ENCODE measurements at regions not wholly inside any gene's neighbourhood (a gene's known extent, or its start where the extent isn't known, plus 50 kb on each side); places are given as distances from the start of the nearest gene placed in this dataset.

DNA sequence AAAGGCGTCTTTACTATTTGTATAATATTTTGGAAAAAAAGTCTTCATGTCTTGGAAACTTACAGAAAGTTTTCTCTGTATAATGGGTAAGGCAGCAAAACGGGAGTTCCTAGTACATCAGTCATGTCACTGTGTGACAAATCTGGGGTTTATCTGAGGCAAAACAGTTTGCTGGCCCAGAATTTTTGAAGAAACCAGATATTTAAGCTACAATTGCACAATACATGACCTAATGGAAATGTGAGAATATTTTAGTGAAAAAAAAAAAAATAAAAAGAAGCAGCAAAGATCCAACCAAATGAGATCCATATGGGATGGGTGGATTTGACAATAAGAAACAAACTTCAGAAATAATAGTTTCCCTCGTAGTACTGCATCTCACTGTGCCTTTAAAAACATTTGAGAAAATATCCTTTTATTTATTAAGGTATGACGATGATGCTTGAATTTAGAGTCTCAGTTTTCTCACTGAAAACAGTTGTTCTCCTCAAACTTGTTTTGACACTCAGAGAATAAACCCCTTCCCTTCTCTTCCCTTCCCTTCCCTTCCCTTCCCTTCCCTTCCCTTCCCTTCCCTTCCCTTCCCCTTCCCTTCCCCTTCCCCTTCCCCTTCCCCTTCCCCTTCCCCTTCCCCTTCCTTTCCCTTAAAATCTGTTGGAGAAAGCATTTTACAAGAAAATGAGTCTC lies 180.5 kb upstream of the TUT7 start:
- no peak overlapping the region for H3K4me3 ChIP-seq (ENCODE audit: low read depth, low read length)
- no peak for DNase-seq (ENCODE audit: low read depth)
- TF ChIP-seq, protein P1, sequence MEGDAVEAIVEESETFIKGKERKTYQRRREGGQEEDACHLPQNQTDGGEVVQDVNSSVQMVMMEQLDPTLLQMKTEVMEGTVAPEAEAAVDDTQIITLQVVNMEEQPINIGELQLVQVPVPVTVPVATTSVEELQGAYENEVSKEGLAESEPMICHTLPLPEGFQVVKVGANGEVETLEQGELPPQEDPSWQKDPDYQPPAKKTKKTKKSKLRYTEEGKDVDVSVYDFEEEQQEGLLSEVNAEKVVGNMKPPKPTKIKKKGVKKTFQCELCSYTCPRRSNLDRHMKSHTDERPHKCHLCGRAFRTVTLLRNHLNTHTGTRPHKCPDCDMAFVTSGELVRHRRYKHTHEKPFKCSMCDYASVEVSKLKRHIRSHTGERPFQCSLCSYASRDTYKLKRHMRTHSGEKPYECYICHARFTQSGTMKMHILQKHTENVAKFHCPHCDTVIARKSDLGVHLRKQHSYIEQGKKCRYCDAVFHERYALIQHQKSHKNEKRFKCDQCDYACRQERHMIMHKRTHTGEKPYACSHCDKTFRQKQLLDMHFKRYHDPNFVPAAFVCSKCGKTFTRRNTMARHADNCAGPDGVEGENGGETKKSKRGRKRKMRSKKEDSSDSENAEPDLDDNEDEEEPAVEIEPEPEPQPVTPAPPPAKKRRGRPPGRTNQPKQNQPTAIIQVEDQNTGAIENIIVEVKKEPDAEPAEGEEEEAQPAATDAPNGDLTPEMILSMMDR (IDR thresholded peaks at IDR 0.05; ENCODE audit: low read depth, low read length, missing control alignments) = no peak

DNA sequence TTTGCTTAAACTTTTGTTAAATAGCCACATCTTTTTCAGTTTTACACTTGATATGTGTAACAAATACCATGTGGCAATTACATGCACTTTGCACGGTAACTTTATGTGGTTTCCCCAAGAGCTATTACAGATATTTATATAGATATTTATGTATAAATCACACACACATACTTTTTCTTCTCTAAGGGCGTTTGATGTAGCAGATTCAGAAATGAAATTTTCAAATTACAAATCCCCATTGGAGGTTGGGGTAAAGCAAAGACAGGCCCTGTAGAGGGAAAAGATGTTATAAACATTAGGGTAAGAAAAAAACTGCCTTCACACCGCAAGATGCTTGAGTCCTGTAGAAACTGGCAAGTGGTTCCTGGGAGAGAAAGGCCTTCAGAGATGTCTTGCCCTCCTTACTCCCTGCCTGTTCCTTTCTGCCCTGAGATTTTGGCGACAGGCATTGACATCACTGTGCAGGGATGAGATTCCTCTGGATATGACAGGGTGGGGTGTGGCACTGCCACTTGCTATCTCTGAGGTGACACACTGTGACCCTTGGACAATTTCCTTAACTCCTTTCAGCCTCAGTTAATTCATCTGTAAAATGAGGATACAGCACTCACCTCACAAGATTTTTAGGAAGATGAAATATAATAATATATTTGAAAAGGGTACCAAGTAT lies 177.9 kb upstream of the TUT7 start:
- no peak for DNase-seq (ENCODE audit: low read depth)
- H3K4me3 ChIP-seq (ENCODE audit: low read depth, low read length) = no peak overlapping the region
- TF ChIP-seq, protein P1 (IDR thresholded peaks at IDR 0.05; ENCODE audit: low read depth, low read length, missing control alignments) = no peak

DNA sequence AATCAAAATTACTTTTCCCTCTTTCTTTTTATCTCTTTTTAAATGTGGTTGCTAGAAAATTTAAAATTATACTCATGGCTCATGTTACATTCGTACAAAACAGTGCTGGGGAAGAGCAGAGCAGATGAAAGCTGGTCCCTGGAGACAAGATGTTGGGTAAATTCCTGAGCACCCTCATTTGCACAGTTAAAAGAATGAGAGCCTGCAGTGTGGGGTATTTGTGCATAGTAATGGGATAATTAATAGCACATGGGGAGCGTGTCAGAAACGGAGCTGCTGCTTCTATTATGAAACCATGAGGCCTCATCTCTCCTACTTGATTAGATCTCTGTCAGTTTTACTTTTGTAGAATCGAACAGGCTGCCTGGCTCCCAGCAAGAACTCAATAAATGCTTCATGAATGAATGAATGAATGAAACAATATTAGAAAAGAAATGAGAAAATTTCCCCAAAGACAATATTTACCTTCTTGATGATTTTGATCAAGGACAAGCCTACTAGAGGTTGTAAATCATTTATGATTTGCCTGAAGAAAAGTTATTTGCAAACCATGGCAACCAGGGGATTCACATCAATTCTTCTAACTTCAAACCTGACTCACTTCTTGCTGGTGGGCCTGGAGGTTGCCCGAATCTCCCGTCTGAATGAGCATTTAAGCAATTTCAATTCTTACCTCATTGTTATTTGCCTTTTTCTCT lies 177.2 kb upstream of the TUT7 start:
- TF ChIP-seq, protein P1 (IDR thresholded peaks at IDR 0.05; ENCODE audit: low read depth, low read length, missing control alignments) = no peak
- no peak for DNase-seq (ENCODE audit: low read depth)
- no peak overlapping the region for H3K4me3 ChIP-seq (ENCODE audit: low read depth, low read length)

DNA sequence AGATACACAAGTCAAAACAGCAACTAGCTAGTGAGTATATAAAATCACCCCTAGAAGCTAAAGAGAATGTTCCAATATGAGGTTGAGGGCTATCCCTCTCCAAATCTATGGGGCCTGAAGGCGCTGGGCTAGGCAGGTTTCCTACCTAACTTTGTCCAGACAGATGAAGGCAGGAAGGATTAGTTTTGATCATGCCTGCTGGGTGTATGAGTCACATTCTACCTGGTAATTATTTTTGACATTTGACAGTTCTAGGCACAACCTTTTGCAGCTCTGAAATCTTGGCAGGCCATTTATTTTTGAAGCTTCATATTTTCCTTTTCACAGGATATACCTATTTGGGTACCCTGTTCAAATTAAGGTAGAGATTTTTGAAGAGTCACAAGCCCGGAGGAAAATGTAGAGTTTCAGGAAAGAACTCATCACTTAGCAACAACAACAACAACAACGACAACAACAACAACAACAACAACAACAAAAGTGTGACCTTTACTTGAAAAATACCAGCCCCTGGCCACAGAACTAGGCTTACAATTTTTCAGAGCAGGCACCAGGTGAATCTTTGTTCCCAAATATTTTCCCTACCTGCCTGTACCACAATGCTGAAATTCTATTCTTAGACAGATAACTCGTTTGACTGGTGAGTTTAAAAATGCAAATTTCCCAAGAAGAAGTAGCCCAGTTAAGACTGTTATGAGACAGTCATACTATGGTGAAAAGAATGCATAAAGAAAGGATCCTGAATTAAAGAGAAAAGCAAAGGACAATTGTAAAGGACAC lies 175.5 kb upstream of the TUT7 start:
- DNase-seq (ENCODE audit: low read depth) = no peak
- TF ChIP-seq, protein P1 (IDR thresholded peaks at IDR 0.05; ENCODE audit: low read depth, low read length, missing control alignments) = no peak

DNA sequence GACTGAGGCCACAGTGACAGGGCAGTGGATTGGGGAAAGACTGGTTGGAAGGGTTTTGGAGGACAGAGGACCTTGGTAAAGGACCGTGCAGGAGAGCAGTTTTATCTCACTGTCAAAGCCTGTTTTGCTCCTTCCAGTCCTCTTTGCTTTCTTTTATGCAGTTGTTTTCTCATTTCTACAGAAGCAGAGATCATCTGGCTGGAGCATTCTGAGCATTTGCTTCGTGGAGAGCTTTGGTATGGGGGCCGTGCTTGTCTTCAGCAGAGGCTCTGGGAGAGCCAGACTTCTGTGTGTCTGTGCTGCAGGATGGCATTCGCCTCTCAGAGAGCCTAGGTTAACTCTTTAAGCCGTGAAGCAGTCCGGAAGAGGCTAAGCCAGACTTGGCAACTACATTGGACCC lies 171.8 kb upstream of the TUT7 start:
- TF ChIP-seq, protein P1 (IDR thresholded peaks at IDR 0.05; ENCODE audit: low read depth, low read length, missing control alignments) = no peak
- H3K4me3 ChIP-seq (ENCODE audit: low read depth, low read length) = no peak overlapping the region
- DNase-seq (ENCODE audit: low read depth) = no peak

More for the DNA sequence above, 175.5 kb upstream of the TUT7 start:
- no peak overlapping the region for H3K4me3 ChIP-seq (ENCODE audit: low read depth, low read length)

DNA sequence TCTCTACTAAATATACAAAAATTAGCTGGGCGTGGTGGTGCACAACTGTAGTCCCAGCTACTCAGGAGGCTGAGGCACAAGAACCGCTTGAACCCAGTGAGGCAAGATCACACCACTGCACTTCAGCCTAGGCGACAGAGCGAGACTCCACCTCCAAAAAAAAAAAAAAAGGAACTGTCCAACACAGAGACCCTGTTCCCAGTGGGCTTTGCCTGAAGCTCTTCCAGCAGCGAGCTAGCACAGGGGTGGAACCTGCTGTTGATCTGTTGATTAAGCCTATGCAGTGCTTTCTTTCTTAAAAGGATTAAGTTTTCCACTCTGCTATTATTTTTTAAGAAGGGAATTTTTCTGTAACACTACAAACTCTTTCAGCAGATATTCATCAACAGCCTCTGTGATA lies 171.0 kb upstream of the TUT7 start:
- no peak overlapping the region for H3K4me3 ChIP-seq (ENCODE audit: low read depth, low read length)
- TF ChIP-seq, protein P1 (IDR thresholded peaks at IDR 0.05; ENCODE audit: low read depth, low read length, missing control alignments) = no peak
- DNase-seq (ENCODE audit: low read depth) = no peak
